NCI-H146 treated with DMSO at 0.1 percent for 48 hours (cell line): ENCODE measurements at regions not wholly inside any gene's neighbourhood (a gene's known extent, or its start where the extent isn't known, plus 50 kb on each side); places are given as distances from the start of the nearest gene placed in this dataset.
"Not testable (repeated sequence)": the region's sequence is repeated elsewhere in the genome, so short reads cannot be mapped to it uniquely, and the experiment has no call there.

ENCODE experiments used
- DNase-seq: peaks from one replicate; lab custom pipeline; 2025; ENCODE audit not compliant: unreplicated experiment; lab: John Stamatoyannopoulos, UW

DNA sequence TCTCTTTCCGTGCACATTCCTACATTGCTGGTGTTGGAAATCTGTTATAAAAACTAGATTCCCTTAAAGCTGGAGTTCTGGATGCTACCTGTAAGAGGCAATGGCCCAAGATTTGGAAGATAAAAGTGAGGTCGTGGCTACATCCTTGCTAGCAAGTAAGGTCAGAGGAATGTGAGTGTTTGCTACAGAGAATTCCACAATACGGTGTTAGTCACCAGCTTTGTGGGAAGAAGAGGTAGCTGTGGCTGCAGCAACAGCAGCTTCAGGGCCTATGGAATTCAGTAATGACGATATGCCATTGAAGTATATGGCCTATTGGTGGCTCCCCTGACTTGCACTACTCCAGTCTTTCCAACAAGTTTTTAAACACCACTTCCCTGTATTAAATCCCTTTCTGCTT lies 227.7 kb upstream of the TMEM260 start:
- DNase-seq: no peak

DNA sequence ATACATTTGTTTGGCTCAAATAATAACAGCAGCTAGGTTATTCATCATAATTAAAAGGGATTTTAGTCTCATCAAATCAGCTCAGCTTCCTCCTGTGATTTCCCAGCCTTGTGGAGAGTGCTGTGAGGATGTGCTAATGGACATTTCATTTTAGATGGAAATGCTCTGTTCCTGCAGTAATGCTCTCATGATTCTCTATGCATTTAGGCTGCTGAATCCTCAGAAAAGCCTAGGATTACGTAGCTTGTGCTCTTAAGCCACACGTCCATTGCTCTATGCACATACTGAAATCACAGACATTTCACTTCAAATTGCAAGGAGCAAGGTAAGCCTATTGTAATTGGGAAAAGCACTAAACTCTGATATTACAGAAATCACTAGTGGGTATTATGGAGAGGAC lies 226.6 kb upstream of the TMEM260 start:
- no peak for DNase-seq

DNA sequence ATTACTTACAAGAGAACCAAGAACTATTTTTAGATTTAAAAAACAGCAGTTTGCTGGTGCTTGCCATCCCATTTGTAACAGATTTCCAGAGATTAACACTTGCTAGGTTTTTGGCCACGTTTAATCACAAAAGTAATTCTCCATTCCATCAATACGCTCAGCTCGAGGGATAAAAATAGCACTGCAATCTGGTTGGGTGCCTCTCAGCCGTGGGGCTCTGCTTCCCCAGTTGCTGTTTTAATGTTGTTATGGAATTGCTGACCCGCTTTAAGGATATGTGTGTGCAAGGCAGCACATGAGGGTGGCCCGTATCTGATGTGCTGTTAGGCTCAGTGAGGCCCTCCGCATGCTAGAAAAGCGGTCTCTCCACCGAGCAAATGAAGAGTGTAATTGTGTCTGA lies 222.2 kb upstream of the TMEM260 start:
- DNase-seq: no peak

DNA sequence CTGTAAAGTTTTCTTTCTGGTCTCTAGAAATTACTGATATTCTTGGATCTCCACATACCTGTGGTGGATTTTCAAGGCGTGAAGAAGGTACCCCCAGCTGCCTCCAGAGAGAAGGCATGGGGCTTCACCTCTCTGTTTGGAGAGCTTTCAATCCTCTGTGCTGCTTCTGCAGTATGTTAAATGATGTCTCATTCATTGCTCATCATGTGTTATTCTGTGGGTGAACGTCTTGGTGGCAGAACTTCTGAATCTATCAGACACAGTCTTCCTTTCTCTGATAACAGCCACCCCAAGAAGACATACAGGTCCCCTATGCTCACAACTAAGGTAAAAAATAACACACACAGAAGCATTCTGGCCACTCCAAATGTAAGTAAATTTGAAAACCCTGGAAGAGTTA lies 221.3 kb upstream of the TMEM260 start:
- no peak for DNase-seq

DNA sequence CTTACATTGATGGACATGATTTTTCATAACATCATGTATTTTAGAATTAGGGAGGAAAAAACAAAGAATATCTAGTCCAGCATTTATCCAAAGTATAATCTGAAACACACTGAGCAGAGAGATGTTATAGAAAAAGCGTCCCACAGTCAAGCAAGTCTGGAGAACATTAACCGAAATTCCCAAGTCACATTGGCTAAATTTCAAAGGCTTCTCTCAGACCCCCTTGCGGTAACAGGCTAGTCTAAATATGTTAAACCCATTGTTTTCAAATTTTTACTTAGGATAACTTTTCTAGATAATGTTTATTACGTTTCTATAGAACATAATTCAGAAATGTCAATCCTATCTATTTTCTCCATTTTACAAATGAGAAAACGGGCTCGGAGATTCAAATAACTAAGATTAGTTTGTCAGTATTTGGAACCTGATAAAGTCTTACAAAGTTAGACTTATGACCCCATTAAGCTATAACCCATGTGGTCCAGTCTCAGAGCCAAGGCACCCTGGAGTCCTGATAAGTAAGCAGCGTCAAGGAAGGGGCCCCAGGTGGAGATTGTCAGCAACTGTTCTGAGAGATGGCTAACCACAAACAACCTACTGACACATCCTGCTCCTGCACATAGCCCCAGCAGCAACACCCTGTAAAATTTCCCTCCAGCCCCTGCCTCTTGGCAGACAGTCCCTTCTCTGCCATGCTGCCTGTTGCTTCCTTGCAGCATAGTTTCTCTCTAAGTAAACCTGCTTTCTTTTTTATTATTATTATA lies 220.6 kb upstream of the TMEM260 start:
- DNase-seq: no peak

DNA sequence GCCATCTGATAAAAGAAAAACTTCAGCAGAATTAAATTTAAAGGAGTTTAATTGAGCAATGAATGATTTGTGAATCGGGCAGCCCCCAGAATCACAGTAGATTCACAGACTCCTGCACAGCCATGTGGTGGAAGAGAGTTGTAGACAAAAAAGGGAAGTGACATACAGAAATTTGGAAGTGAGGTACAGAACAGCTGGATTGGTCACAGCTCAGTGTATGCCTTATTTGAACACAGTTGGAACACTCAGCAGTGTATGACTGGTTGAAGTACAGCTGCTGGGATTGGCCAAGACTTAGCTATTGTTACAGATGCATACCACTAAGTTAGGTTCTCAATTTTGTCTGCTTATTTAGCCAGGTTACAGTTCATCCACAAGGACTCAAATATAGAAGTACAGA lies 213.9 kb upstream of the TMEM260 start:
- not testable (repeated sequence) for DNase-seq

DNA sequence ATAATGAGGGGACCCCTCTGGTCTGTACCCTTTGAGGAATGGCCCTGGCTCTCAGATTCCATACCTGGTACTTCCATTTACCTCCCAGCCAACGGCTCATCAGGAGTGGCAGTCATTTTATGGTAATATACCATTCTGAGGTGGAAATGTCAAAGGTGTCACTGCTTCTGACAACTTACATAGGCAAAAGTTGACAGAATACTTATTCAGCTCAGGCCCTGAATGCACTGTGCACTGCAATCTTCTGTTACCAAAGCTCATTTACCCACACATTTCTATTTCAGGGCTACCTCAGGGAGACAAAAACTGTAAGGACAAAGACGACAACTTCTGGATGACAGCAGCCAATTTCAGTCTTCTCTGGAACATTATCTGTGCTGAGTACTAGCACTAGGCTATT lies 212.2 kb upstream of the TMEM260 start:
- no peak for DNase-seq

DNA sequence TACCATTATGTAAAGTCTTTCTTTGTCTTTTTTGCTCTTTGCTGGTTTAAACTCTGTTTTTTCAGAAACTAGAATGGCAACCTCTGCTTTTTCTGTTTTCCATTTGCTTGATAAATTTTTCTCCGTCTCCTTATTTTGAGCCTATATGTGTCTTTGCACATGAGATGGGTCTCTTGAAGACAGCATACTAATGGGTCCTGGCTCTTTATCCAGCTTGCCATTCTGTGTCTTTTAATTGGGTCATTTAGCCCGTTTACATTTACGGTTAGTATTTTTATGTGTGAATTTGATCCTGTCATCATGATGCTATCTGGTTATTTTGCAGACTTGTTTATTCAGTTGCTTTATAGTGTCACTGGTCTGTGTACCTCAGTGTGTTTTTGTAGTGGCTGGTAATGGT lies 207.9 kb upstream of the TMEM260 start:
- no peak for DNase-seq

DNA sequence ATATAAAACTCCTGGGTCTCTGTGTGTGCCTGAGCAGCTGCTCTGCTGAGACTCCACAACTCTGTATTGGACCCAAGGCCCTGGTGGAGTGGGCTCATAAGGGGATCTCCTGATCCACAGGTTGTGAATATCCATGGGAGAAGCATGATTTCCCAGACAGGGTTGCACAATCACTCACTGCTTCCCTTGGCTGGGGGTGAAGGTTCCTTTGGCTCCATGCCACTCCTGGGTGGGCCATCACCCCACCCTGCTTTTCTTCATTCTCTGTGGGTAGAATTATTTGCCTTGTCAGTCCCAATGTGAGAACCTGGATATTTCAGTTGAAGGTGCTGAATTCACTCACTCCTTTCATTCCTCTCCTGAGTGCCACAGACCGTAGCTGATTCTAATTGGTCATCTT lies 205.2 kb upstream of the TMEM260 start:
- no peak for DNase-seq

DNA sequence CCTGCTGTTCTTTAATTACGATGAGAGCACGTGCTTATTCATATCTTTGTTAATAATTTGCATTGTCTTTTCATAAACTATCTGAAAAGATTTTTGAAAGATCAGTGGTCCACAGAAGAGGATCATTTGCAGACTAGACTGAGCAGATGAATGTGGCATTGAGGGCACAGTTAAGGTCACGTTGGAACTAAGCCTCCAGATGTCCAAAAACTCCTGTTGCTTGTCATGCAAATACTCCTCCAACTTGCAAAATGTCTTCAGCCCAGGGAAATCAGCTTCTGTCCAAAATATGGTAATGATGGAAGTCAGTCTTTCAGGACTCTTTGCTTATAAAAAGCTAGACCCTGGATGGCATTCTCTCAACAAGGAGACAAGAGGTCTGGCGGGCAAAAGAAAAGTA lies 201.6 kb upstream of the TMEM260 start:
- no peak for DNase-seq

DNA sequence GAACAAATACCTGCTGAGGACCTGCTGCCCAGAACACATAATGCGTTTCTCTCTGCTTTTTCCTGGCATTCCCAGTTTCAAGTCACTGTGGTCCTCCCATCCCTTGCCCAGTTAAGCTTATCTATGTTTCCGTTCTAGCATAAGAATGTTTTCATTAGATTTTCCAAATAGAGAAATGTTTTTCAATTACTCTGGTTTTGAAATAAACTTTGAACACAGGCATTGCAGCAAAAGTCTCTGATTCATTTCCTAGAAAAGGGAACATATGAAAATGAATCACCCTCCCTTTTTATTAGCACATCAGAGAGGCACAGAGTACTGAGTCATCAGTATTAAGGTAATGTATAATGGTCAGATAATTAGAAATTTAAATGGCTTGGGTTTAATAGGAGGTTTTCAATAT lies 201.1 kb upstream of the TMEM260 start:
- no peak for DNase-seq

DNA sequence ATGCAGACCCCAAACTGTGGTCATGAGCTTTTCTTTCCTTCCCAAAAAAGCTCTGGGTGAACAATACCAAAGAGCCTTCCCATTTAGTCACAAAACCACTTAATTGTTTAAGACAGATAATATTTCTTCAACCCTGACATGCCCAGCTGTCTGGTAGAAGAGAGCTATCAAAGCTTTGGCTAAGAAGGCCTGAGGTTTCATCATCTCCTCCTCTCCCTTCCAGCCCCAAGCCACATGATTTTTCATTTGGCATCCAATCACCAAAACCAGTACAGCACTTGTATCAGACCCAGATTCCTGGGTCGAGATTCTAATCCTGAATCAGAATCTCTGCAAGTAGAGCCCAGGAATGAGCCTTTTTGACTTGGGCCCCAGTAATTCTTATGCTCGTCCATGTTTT lies 199.6 kb upstream of the TMEM260 start:
- no peak for DNase-seq

DNA sequence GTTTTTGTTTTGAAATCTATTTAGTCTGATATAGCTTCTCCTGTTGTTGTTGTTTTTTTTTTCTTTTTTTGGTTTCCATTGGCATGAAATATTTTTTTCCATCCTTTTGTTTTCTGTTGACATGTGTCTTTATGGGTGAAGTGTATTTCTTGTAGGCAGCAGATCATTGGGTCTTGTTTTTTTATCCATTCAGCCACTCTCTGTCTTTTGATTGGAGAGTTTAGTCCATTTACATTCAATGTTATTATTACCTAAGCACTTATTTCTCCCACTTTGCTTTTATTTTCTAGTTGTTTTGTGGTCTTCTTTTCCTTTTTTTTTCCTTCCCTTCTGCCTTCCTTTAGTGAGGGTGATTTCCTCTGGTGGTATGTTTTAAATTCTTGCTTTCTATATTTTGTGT lies 193.6 kb upstream of the TMEM260 start:
- DNase-seq: no peak

DNA sequence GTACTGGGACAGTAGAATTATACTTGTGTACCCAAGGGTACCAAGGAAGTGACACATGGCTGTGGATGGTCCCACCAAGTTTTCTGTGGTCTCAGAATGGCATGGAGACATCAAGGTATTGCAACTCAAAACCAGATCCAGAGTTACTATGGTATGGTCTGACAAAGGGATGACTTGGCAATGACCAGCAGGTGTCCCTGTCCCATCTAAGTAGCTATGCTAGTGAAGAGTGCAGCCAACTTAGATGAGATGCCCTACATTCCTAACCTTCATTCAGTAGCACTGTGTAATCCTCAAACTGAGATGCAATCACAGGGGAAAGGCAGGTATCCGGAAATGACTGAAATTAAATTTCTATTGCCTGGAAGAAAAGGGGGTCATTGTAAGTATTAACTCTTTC lies 188.7 kb upstream of the TMEM260 start:
- no peak for DNase-seq

DNA sequence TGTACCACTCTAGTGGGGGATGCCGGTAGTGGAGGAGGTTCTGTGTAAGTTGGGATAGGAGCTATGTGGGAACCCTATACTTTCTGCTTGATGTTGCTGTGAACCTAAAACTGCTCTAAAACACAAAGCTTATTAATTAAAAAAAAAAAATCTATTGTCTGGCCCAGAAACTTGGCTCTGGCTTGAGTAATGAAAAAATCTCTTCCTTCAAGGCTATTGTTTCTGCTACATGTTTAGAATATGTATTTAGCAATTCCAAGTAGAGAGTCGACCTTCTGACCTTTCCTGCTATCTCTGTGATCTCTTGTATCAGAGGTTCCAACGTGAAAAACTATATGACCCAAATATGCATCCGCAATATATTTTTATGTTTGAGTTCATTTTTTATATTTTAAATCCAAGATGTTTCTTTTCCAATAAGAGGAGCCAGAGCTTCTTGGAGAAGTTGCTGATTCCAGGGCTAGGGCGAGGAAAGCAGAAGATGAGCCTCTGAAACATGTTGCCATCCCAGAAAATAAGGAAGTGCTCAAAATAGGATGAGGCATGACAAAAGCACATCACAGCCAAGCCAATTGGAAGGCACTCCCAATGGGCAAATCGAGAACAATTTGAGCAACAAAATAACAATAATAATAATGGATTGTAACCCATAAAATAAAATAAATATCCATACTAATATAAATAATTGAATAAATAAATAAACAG lies 184.6 kb upstream of the TMEM260 start:
- no peak for DNase-seq

DNA sequence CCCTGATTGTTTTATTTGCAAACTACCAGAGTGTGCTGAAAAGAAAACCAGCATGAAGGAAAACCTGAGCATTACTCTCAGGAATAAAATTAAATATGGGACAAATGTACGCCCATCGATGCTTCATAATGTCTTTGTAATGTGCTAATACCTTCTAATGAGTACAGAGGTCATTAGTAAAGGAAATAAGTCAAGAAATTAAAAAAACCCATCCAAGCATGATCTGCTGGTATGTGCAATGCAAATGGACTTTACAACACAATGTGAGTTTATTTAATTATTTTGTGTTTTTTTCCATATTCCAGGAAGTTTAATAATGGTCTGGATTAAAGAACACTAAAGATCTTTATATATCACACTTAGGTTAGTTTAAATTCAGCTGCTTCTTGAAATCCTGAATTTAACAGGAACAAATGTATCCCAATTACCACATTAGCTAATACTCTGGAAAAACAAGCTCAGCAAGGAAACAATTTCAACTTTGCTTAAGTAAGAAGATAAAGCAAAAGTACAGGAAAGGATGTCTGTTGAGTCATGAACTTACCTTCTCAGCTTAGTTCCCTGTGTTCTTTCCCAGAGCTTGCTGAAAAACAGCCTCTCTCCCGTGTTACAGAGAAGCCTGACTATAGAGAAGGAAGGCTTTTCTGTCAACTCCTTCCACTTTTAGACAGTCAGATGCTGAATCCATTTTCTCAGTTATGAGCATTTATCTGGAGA lies 179.3 kb upstream of the TMEM260 start:
- DNase-seq: no peak

DNA sequence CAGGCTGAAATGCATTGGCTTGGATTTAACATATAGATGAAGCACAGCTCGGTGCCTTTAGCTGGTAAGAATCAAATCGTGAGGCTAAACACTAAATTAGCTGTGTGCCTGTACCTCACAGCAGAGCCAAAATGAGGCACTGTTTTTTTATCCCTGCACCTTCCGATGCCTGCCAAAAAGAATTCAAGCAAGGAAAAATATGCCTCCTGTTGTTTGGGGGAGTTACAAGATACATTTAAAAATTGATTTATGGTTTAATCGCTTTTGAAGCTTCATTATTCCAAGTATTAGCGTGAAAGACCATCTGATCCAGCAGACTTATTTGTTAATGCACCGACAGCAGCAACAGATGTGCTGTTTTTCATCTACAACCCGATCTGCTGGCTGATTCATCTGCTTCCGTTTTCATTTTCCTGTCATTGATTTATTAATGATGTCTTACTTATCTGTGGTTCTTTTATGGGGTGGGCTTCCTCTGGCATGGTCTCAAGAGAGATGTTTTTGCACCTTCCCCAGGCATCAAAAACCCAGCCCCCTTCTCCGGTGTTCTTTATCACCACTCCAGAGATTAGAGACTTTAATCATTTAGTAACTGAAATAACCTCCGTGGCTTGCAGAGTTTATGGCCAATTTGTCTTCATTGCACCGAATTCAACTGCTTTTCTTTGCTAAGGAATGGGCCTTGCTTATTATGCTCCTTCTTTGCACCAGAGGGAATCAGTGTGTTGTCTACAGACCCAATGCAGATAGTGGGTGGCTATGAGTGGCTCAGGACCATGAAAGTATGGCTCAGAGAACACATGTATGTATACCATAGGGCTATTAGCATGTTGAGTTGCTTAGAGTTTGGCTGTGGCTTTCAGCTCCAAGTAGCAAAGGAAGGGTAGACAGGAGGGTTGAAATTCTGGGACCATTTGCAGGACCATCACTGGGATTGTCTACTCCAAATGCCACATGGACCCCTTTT lies 166.8 kb upstream of the TMEM260 start:
- DNase-seq: no peak

DNA sequence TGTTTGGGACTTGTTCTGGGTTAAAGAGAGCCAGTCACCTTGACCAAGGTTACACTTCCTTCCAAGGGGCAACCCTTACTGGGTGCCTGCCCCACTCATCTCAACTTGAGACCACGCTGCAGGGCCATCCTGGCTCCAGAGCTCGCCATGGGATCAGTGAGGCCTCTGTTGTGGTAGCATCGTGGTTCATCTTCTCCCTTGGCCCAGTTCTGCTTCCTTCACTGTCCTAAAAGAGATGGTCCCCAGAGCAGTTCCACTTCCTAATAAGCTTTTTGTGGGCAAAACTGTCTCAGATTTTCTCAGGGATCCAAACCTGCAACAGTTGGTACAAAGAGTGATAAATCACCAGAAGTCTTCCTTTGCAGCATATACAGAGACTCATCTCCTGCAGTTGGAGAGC lies 165.9 kb upstream of the TMEM260 start:
- no peak for DNase-seq

DNA sequence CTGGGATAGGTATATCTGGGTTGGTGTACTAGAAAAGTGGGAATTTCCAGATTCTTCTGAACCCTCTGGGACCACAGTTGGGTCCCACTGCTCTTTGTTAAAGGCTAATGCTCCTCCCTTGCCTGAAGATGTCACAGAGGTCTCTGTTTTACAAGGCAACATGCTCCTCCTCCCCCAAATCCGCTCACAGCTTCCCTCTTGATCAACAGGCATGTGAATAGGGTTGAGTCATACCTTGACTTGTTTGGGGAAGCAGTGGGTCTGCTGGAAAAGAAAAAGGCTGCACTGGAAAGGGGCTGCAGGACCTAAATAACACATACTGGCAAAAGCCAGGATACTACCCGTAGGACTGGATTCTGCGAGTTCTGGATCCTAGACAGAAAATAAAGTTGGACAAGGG lies 165.4 kb upstream of the TMEM260 start:
- DNase-seq: no peak

DNA sequence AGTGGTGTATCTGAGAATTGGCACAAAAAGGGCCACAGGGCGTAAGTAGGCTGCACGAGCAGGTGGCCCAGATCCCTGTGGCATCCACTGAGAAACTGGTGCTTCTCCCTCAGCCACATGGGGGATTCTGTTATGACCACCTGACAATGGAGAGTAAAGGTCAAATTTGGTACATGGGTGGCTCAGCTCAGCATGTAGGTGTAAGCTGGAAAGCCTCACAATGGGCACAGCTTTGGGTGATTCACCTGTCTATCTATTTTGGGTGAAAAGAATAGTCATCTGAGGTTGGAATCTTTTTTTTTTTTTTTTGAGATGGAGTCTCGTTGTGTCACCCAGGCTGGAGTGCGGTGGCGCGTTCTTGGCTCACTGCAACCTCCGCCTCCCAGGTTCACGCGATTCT lies 163.4 kb upstream of the TMEM260 start:
- no peak for DNase-seq

DNA sequence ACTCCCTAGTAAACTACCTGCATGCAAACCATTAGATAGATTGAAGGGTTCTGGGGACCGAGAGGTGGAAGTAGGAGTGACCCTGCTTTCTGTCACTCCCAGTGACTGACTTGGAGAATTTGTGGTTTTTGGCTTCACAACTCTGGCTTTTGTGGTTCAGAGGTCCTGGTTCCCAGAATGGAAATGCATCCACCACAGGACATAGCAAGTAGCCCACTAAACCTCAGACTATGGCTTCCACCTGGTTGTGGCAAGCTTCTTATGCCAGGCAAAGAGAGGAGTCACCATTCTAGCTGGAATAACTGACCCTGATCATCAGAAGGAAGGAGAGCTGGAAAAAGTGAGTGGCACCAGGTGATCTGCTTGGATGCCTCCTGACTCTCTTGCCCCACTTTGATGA lies 162.4 kb upstream of the TMEM260 start:
- no peak for DNase-seq
